Stimulated activated CD8-positive, alpha-beta memory T cell treated with anti-CD3 and anti-CD28 coated beads, Interleukin-7, amount 100 ng/mL, for 1 hour (primary cell): ENCODE measurements at regions not wholly inside any gene's neighbourhood (a gene's known extent, or its start where the extent isn't known, plus 50 kb on each side); places are given as distances from the start of the nearest gene placed in this dataset.

Experiments
- DNase-seq, 2 donors: peaks; one replicate each; pipeline ENCODE4 v3.0.0-alpha.2; 2020; ENCODE audit warnings: low read depth in 2 of 2

GRCh38 chr11:112464949-112465348 lies 204.3 kb upstream of the PLET1 start:
- no peak for DNase-seq

- no peak for DNase-seq
Measured at GRCh38 chr11:112465433-112466024, 204.9 kb upstream of the PLET1 start.

- DNase-seq = no peak
Measured at GRCh38 chr11:112467721-112468120, 207.1 kb upstream of the PLET1 start.

- DNase-seq = no peak
Measured at GRCh38 chr11:112469376-112469775, 208.7 kb upstream of the PLET1 start.

GRCh38 chr11:112470355-112470754 lies 209.7 kb upstream of the PLET1 start:
- no peak for DNase-seq

GRCh38 chr11:112471731-112472130 lies 211.1 kb upstream of the PLET1 start:
- no peak for DNase-seq

- DNase-seq = no peak
Measured at GRCh38 chr11:112477152-112477551, 216.5 kb upstream of the PLET1 start.

GRCh38 chr11:112477581-112478317 lies 217.1 kb upstream of the PLET1 start:
- no peak for DNase-seq

- no peak for DNase-seq
Measured at GRCh38 chr11:112478806-112479205, 218.1 kb upstream of the PLET1 start.

GRCh38 chr11:112481431-112481830 lies 220.8 kb upstream of the PLET1 start:
- no peak for DNase-seq

GRCh38 chr11:112481893-112482292 lies 221.2 kb upstream of the PLET1 start:
- DNase-seq = no peak

GRCh38 chr11:112485280-112485679 lies 224.6 kb upstream of the PLET1 start:
- DNase-seq = no peak

- no peak for DNase-seq
Measured at GRCh38 chr11:112497826-112498225, 237.2 kb upstream of the PLET1 start.

- DNase-seq = no peak
Measured at GRCh38 chr11:112498701-112499100, 238.0 kb upstream of the PLET1 start.

GRCh38 chr11:112499153-112499880 lies 238.7 kb upstream of the PLET1 start:
- DNase-seq = no peak

GRCh38 chr11:112499881-112500204 lies 239.2 kb upstream of the PLET1 start:
- no peak for DNase-seq

GRCh38 chr11:112503410-112503809 lies 242.8 kb upstream of the PLET1 start:
- no peak for DNase-seq

GRCh38 chr11:112504056-112504455 lies 243.4 kb upstream of the PLET1 start:
- DNase-seq = no peak

- DNase-seq = no peak
Measured at GRCh38 chr11:112506852-112507251, 246.2 kb upstream of the PLET1 start.

- DNase-seq = no peak
Measured at GRCh38 chr11:112507281-112507680, 246.6 kb upstream of the PLET1 start.

GRCh38 chr11:112508750-112509149 lies 248.1 kb upstream of the PLET1 start:
- no peak for DNase-seq

GRCh38 chr11:112509300-112509699 lies 248.6 kb upstream of the PLET1 start:
- DNase-seq = no peak

- DNase-seq = no peak
Measured at GRCh38 chr11:112511271-112511670, 250.6 kb upstream of the PLET1 start.
